CD14-positive monocyte (primary cell): ENCODE measurements at regions not wholly inside any gene's neighbourhood (a gene's known extent, or its start where the extent isn't known, plus 50 kb on each side); places are given as distances from the start of the nearest gene placed in this dataset.
"Not testable (repeated sequence)": the region's sequence is repeated elsewhere in the genome, so short reads cannot be mapped to it uniquely, and the experiment has no call there.

Source experiments
- DNase-seq, 3 donors: peaks; one replicate each; pipeline ENCODE4 v3.0.0-alpha.2; 2011 to 2022
- H2AFZ ChIP-seq: 2 replicates; pipeline ENCODE4 v1.6.0; 2012; ENCODE audit warnings: mild to moderate bottlenecking, low read depth, low read length, inconsistent platforms; ENCODE audit not compliant: insufficient read depth, poor library complexity, severe bottlenecking
- H3K27ac ChIP-seq, 2 donors: 1 replicate in 1 of 2; 2 replicates in 1 of 2; pipeline ENCODE4 v1.5.1; 2012 to 2013; ENCODE audit warnings: low read length in 2 of 2, control low read depth in 1 of 2, inconsistent platforms in 1 of 2, low read depth in 1 of 2, mild to moderate bottlenecking in 1 of 2
- H3K27me3 ChIP-seq, 2 donors: one replicate each; pipeline versions ENCODE4 v1.6.0 to v1.6.1; 2011 to 2013; ENCODE audit warnings: low read length in 2 of 2; ENCODE audit not compliant: control insufficient read depth in 2 of 2, insufficient read depth in 2 of 2
- H3K36me3 ChIP-seq, 2 donors: replicated peaks in 1 of 2; 1 replicate in 1 of 2; 2 replicates in 1 of 2; pipeline versions ENCODE4 v1.5.1 to v1.6.1; 2012 to 2013; ENCODE audit warnings: low read length in 2 of 2, control low read depth in 1 of 2, inconsistent platforms in 1 of 2, mild to moderate bottlenecking in 1 of 2; ENCODE audit not compliant: insufficient read depth in 2 of 2, control insufficient read depth in 1 of 2
- H3K4me1 ChIP-seq, 2 donors: 1 replicate in 1 of 2; 2 replicates in 1 of 2; pipeline versions ENCODE4 v1.5.1 to v1.6.1; 2012 to 2013; ENCODE audit warnings: low read length in 2 of 2, control low read depth in 1 of 2, inconsistent platforms in 1 of 2, mild to moderate bottlenecking in 1 of 2, moderate library complexity in 1 of 2; ENCODE audit not compliant: insufficient read depth in 2 of 2, control insufficient read depth in 1 of 2
- H3K4me2 ChIP-seq: replicated peaks from 2 replicates; pipeline ENCODE3; 2012; ENCODE audit warnings: low read length, moderate library complexity, mild to moderate bottlenecking; ENCODE audit not compliant: poor library complexity, severe bottlenecking; ENCODE audit errors: extremely low read depth
- H3K4me3 ChIP-seq, 3 experiments: fragments of 200-600 bp in 1 of 3; sonication (generic) in 1 of 3; replicated peaks in 1 of 3; 1 replicate in 2 of 3; 2 replicates in 1 of 3; pipeline ENCODE4 v1.5.1; 2011 to 2013; ENCODE audit warnings: low read length in 3 of 3, mild to moderate bottlenecking in 3 of 3, control low read depth in 2 of 3, low read depth in 2 of 3, inconsistent platforms in 1 of 3, moderate library complexity in 1 of 3
- H3K79me2 ChIP-seq: 2 replicates; pipeline ENCODE4 v1.6.0; 2012; ENCODE audit warnings: mild to moderate bottlenecking, control low read depth, inconsistent platforms, low read length, moderate library complexity; ENCODE audit not compliant: insufficient read depth
- H3K9ac ChIP-seq: 2 replicates; pipeline ENCODE4 v1.6.0; 2017; ENCODE audit warnings: low read length, mild to moderate bottlenecking; ENCODE audit not compliant: insufficient read depth, poor library complexity, severe bottlenecking
- H3K9me3 ChIP-seq, 2 donors: replicated peaks in 1 of 2; 1 replicate in 1 of 2; 2 replicates in 1 of 2; pipeline versions ENCODE4 v1.5.1 to v1.6.1; 2012 to 2013; ENCODE audit warnings: low read length in 2 of 2, control low read depth in 1 of 2; ENCODE audit not compliant: control insufficient read depth in 1 of 2, insufficient read depth in 1 of 2
- H4K20me1 ChIP-seq: 2 replicates; pipeline ENCODE4 v1.6.0; 2012; ENCODE audit warnings: mild to moderate bottlenecking, low read length, control low read depth, moderate library complexity; ENCODE audit not compliant: insufficient read depth
- H3K27ac Mint-ChIP-seq, 7 donors: one replicate each; pipeline ENCODE4 v1.8.0; 2020; ENCODE audit warnings: mild to moderate bottlenecking in 7 of 7, mixed read lengths in 7 of 7, moderate library complexity in 6 of 7, inconsistent platforms in 2 of 7
- H3K27me3 Mint-ChIP-seq, 3 donors: one replicate each; pipeline ENCODE4 v1.8.0; 2021 to 2022; ENCODE audit warnings: low read depth in 3 of 3, mild to moderate bottlenecking in 3 of 3, mixed read lengths in 3 of 3, moderate library complexity in 3 of 3, inconsistent platforms in 1 of 3
- H3K36me3 Mint-ChIP-seq, 2 donors: one replicate each; pipeline ENCODE4 v1.8.0; 2020; ENCODE audit warnings: mixed read lengths in 2 of 2, inconsistent platforms in 1 of 2, mild to moderate bottlenecking in 1 of 2
- H3K4me1 Mint-ChIP-seq: one replicate; pipeline ENCODE4 v1.8.0; 2020; ENCODE audit warnings: mild to moderate bottlenecking, mixed read lengths
- H3K4me3 Mint-ChIP-seq, 2 donors: one replicate each; pipeline ENCODE4 v1.8.0; 2020; ENCODE audit warnings: mild to moderate bottlenecking in 2 of 2, mixed read lengths in 2 of 2, moderate library complexity in 1 of 2
- H3K9me3 Mint-ChIP-seq, 7 donors: one replicate each; pipeline ENCODE4 v1.8.0; 2020 to 2022; ENCODE audit warnings: mixed read lengths in 7 of 7, mild to moderate bottlenecking in 6 of 7, moderate library complexity in 6 of 7, inconsistent platforms in 2 of 7
- WGBS: methylation state at CpG from one replicate; pipeline ENCODE4 v1.1.5; 2013; ENCODE audit warnings: missing lambda C conversion rate; ENCODE audit not compliant: insufficient coverage; 5-methylcytosine and 5-hydroxymethylcytosine counted together
- intact Hi-C, 2 donors: fragments of 100-400 bp; cut with micrococcal nuclease; formaldehyde crosslinking; loops; one replicate each; pipeline versions ENCODE4 v1.15.0 to v1.15.1; 2023
- TF ChIP-seq, protein P1 (sequence below): fragments of 200-600 bp; IDR thresholded peaks from one replicate; pipeline ENCODE4 v1.8.0; 2022; ENCODE audit warnings: antibody characterized with exemption, mild to moderate bottlenecking

DNA sequence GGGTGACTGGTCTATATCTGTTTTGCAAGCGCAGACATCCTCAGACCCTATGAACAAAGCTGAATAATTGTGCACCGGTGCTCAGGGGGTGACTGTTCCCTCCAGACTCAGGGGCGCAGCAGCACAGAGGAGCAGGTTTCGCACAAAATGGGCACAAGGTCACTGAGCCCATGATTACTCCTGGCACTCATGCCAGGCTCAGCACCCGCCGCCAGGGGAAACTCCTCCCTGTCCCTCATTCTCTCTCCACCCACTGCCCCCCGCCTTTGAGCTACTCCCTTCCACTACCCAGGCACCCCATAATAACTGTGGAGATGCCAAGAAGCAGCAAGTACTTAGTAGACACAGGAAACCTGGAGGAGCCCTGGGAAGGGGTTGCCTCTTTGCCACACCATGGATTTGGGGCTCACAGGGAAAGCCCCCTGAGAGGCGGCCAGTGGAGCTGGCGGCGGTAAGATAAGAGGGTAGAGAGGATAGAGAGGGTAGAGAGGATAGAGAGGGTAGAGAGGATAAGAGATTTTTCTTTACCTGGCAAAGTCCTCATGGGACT, 198.8 kb downstream of the CTTN start:
- H3K4me1 Mint-ChIP-seq: peaks cover 5% of the 10 kb centered on the region
- WGBS: 91% methylated on average over 9 of the region's 10 CpGs
- Histone ChIP-seq H3K27me3 (no peaks in the 10 kb centered on the region), H3K4me1 (no peaks in the 10 kb centered on the region), H3K4me2 (no peak overlapping the region), H2AFZ (no peak overlapping the region), H3K79me2 (no peaks in the 10 kb centered on the region), H3K9ac (no peak overlapping the region), H3K4me3 (no peak overlapping the region), H3K27ac (no peak overlapping the region), H4K20me1 (no peaks in the 10 kb centered on the region), H3K36me3 (no peaks in the 10 kb centered on the region), H3K9me3 (no peaks in the 10 kb centered on the region)
- peaks cover 5 to 6% (median 5%) of the 10 kb centered on the region in 3 donors for H3K27me3 Mint-ChIP-seq
- TF ChIP-seq, protein P1, sequence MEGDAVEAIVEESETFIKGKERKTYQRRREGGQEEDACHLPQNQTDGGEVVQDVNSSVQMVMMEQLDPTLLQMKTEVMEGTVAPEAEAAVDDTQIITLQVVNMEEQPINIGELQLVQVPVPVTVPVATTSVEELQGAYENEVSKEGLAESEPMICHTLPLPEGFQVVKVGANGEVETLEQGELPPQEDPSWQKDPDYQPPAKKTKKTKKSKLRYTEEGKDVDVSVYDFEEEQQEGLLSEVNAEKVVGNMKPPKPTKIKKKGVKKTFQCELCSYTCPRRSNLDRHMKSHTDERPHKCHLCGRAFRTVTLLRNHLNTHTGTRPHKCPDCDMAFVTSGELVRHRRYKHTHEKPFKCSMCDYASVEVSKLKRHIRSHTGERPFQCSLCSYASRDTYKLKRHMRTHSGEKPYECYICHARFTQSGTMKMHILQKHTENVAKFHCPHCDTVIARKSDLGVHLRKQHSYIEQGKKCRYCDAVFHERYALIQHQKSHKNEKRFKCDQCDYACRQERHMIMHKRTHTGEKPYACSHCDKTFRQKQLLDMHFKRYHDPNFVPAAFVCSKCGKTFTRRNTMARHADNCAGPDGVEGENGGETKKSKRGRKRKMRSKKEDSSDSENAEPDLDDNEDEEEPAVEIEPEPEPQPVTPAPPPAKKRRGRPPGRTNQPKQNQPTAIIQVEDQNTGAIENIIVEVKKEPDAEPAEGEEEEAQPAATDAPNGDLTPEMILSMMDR: no peak
- H3K27ac Mint-ChIP-seq: no peak overlapping the region
- no peaks in the 10 kb centered on the region for H3K9me3 Mint-ChIP-seq
- H3K36me3 Mint-ChIP-seq: no peaks in the 10 kb centered on the region
- H3K4me3 Mint-ChIP-seq: no peak overlapping the region
- DNase-seq: no peak
- intact Hi-C loops: no loop called here

DNA sequence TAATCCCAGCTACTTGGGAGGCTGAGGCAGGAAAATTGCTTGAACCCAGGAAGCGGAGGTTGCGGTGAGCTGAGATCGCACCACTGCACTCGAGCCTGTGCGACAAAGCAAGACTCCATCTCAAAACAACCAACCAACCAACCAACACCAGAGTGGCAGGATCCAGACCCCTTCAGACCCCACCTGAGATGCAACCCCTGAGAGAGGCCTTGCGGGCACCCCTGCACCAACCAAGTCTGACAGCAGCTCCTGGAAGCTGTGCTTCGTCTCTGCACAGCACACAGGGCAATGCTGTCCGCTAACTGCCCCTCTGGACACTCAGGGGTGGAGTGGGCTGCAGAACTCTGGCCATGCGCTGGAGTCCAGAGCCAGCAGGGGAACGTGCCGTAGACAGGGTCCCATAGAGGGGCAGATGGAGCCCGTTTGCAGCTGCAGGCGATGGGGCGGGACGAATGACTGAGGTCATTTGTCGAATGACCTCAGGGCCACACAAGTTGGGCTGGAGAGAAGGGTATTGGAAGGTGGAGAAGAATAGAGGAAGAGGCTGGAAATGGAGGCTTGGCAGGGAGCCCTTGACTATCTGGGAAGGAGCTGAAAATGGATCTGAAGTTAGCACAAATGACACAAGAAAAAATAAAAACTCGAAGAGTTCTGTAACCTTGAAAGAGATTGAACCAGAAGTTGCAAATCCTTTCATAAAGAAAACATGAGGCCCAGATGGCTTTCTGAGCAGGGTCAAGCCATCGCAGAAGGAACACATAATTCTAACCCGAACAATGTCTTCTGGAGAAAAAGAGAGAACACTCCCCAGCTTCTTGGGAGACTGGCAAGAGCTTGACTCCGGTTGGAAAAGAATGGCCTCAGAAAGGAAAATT, 199.7 kb downstream of the CTTN start:
- H3K4me1 ChIP-seq: no peaks in the 10 kb centered on the region
- no peaks in the 10 kb centered on the region for H3K79me2 ChIP-seq
- DNase-seq: no peak
- Mint-ChIP-seq H3K4me1 (peaks cover 6% of the 10 kb centered on the region), H3K36me3 (no peaks in the 10 kb centered on the region), H3K27me3 (peaks cover 5 to 6% (median 5%) of the 10 kb centered on the region in 3 donors), H3K9me3 (no peaks in the 10 kb centered on the region), H3K4me3 (no peak overlapping the region), H3K27ac (no peak overlapping the region)
- no peak overlapping the region for H3K4me3 ChIP-seq
- no peaks in the 10 kb centered on the region for H3K27me3 ChIP-seq
- no peaks in the 10 kb centered on the region for H4K20me1 ChIP-seq
- TF ChIP-seq, protein P1: no peak
- H3K4me2 ChIP-seq: no peak overlapping the region
- no peaks in the 10 kb centered on the region for H3K9me3 ChIP-seq
- H2AFZ ChIP-seq: no peak overlapping the region
- H3K9ac ChIP-seq: no peak overlapping the region
- intact Hi-C loops: no loop called here
- no peaks in the 10 kb centered on the region for H3K36me3 ChIP-seq
- H3K27ac ChIP-seq: no peak overlapping the region
- WGBS: 87% methylated on average over 16 of the region's 20 CpGs

DNA sequence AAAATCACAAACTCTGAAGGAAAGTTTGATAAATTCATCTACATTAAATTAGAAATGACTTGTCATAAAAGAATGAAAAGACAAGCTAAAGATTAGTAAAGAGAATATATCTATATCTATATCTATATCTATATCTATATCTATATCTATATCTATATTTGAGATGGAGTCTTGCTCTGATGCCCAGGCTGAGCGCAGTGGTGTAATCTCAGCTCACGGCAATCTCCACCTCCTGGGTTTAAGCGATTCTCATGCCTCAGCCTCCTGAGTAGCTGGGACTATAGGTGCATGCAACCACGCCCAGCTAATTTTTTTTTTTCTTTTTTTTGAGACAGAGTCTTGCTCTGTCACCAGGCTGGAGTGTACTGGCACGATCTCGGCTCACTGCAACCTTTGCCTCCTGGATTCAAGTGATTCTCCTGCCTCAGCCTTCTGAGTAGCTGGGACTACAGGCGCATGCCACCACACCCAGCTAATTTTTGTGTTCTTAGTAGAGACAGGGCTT, 202.6 kb downstream of the CTTN start:
- intact Hi-C loops, H3K9me3 Mint-ChIP-seq, DNase-seq, H3K27ac ChIP-seq, H3K9me3 ChIP-seq, H3K4me2 ChIP-seq, H3K79me2 ChIP-seq, H3K27me3 ChIP-seq, H3K4me3 Mint-ChIP-seq, H3K36me3 Mint-ChIP-seq, H2AFZ ChIP-seq, H3K27me3 Mint-ChIP-seq, H3K4me1 Mint-ChIP-seq, H3K9ac ChIP-seq, H4K20me1 ChIP-seq, H3K36me3 ChIP-seq, H3K4me1 ChIP-seq, H3K4me3 ChIP-seq: not testable (repeated sequence)
- 96% methylated on average over 4 of the region's 7 CpGs for WGBS
- H3K27ac Mint-ChIP-seq: peak overlapping the region in 1 of 7 donors; percentile 8
